Psoas muscle (tissue), 7 donors: ENCODE measurements at regions not wholly inside any gene's neighbourhood (a gene's known extent, or its start where the extent isn't known, plus 50 kb on each side); places are given as distances from the start of the nearest gene placed in this dataset.

Experiments
- ATAC-seq, 4 donors: fragments of 200-7000 bp; cut with Tn5 transposase; one replicate each; pipeline ENCODE4 v1.9.1; 2020; ENCODE audit warnings: moderate library complexity in 3 of 4, mild to moderate bottlenecking in 2 of 4
- DNase-seq, 2 donors: peaks; one replicate each; pipeline ENCODE4 v3.0.0-alpha.2; 2020
- H3K27ac ChIP-seq: fragments of 200-600 bp; one replicate; pipeline ENCODE4 v1.8.0; 2022
- H3K27me3 ChIP-seq, 3 donors: fragments of 200-600 bp in 1 of 3; one replicate each; pipeline versions ENCODE4 v1.6.1 to v1.8.0; 2013 to 2022; ENCODE audit warnings: low read length in 2 of 3, mild to moderate bottlenecking in 2 of 3, moderate library complexity in 1 of 3; ENCODE audit not compliant: insufficient read depth in 3 of 3
- H3K36me3 ChIP-seq, 2 donors: fragments of 200-600 bp in 1 of 2; one replicate each; pipeline versions ENCODE4 v1.6.1 to v1.8.0; 2013 to 2022; ENCODE audit warnings: low read depth in 1 of 2, mild to moderate bottlenecking in 1 of 2, moderate library complexity in 1 of 2; ENCODE audit not compliant: insufficient read depth in 1 of 2
- H3K4me1 ChIP-seq: fragments of 200-600 bp; one replicate; pipeline ENCODE4 v1.8.0; 2022
- H3K4me3 ChIP-seq: fragments of 200-600 bp; one replicate; pipeline ENCODE4 v1.8.0; 2022; ENCODE audit warnings: mild to moderate bottlenecking
- H3K9me3 ChIP-seq: fragments of 200-600 bp; one replicate; pipeline ENCODE4 v1.8.0; 2022
- CTCF ChIP-seq: fragments of 200-600 bp; IDR thresholded peaks from one replicate; pipeline ENCODE4 v1.8.0; 2022; ENCODE audit warnings: antibody characterized with exemption
- WGBS, 3 donors: extraction: QIAGEN DNeasy Blood & Tissue Kit; methylation state at CpG; one replicate each; pipeline versions ENCODE4 v1.1.6 to v1.1.7; 2013; 5-methylcytosine and 5-hydroxymethylcytosine counted together
- intact Hi-C, 2 donors: fragments of 100-400 bp; cut with DNase I; formaldehyde crosslinking; loops; one replicate each; pipeline versions ENCODE4 v1.11.0 to v1.14.2; 2022
- donor health status: healthy with polysubstance abuse.
- donor health status: DM: no; HTN: no; CAD: no; lungs with moderate emphysema.
- donor health status: Bipolar disorder and iron deficiency.
- donor health status: healthy.
- donor health status: DM: yes; HTN: yes; CAD: no.
- donor health status: DM: no; HTN: no; CAD: no.
- donor health status: DM: yes; HTN: yes; CAD: no.

GRCh38 chr6:115053169-115053860 is 710.5 kb upstream of the HS3ST5 start:
- no peaks in the 10 kb centered on the region for H3K4me1 ChIP-seq
- no peak overlapping the region for H3K4me3 ChIP-seq
- TF ChIP-seq CTCF, result no peak
- no peak overlapping the region for H3K27ac ChIP-seq
- 88 to 91% (median 90%) methylated on average over 3 of the region's 3 CpGs for WGBS, 3 donors
- intact Hi-C loops, result no loop called here
- H3K36me3 ChIP-seq, result no peaks in the 10 kb centered on the region
- DNase-seq (no peak), ATAC-seq (no peak)
- H3K27me3 ChIP-seq, result no peaks in the 10 kb centered on the region
- H3K9me3 ChIP-seq, result no peaks in the 10 kb centered on the region

- TF ChIP-seq CTCF, result no peak
- intact Hi-C loops, result no loop called here
- Histone ChIP-seq H3K36me3 (no peaks in the 10 kb centered on the region), H3K9me3 (no peaks in the 10 kb centered on the region), H3K27me3 (no peaks in the 10 kb centered on the region), H3K4me1 (no peaks in the 10 kb centered on the region), H3K4me3 (no peak overlapping the region), H3K27ac (no peak overlapping the region)
- 59 to 66% (median 63%) methylated on average over 2 of the region's 2 CpGs for WGBS, 3 donors
- DNase-seq, result no peak
- no peak for ATAC-seq
Measured at GRCh38 chr6:115016593-115016992, 673.8 kb upstream of the HS3ST5 start.

DNA sequence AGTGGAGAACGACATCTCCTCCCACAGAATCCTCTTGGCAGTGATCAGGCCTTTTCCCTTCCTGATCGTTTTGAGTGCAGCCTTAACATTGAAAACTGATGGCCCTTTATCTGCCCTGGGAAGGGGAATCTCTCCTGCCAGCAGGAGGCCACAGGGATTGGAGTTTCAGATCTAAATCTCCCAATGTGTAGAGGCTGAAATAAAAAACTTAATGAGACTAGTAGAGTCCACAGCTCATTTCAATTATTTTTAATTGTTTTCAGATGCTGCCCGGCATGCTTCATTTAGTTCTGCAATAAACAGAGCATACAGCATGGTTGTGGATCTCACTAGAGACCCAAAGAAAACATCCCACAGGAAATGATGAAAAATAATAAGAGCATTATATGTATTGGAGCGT is 662.2 kb upstream of the HS3ST5 start:
- intact Hi-C loops, result no loop called here
- no peaks in the 10 kb centered on the region for H3K36me3 ChIP-seq
- no peaks in the 10 kb centered on the region for H3K9me3 ChIP-seq
- no peaks in the 10 kb centered on the region for H3K4me1 ChIP-seq
- no peak overlapping the region for H3K27ac ChIP-seq
- TF ChIP-seq CTCF, result no peak
- H3K27me3 ChIP-seq, result no peaks in the 10 kb centered on the region
- WGBS, 3 donors, result 26 to 32% (median 29%) methylated on average over 4 of the region's 4 CpGs
- H3K4me3 ChIP-seq, result no peak overlapping the region
- no peak for ATAC-seq
- DNase-seq, result no peak

- 58 to 65% (median 65%) methylated on average over 1 of the region's 1 CpG for WGBS, 3 donors
- ATAC-seq, result no peak
- no peak for TF ChIP-seq CTCF
- H3K9me3 ChIP-seq, result no peaks in the 10 kb centered on the region
- H3K4me3 ChIP-seq, result no peak overlapping the region
- H3K27me3 ChIP-seq, result no peaks in the 10 kb centered on the region
- intact Hi-C loops, result no loop called here
- H3K4me1 ChIP-seq, result no peaks in the 10 kb centered on the region
- no peaks in the 10 kb centered on the region for H3K36me3 ChIP-seq
- no peak for DNase-seq
- H3K27ac ChIP-seq, result no peak overlapping the region
Measured at GRCh38 chr6:115004204-115004603, 661.4 kb upstream of the HS3ST5 start.

DNA sequence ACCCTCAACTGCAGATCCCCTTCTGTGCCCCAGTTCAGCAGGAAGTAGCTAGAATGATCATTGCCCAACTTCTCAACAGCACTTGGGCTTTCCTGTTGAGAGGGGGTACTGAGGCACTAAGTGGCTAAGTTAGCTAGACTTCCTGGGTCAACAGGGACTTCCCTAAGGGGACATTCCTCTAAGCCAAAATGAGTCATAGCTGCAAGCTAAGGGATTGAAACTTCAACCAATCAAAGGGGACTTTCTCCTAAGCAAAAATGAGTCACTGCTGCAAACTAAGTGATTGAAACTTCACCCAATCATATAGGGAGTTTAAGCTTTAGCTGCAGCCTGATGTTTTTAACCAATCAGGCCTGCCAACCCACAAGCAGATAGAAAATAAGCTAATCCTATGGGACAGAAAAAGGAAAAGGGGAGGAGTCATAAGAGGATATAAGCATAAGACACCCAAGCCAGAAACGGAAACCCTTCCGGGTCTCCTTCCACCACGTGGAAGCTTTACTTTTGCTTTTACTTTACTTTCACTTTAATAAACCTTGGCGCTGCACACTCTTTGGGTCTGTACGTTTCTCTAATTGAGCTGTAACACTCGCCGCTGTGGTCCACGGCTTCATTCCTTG is 659.0 kb upstream of the HS3ST5 start:
- H3K36me3 ChIP-seq, result no peaks in the 10 kb centered on the region
- no peak for DNase-seq
- no peaks in the 10 kb centered on the region for H3K9me3 ChIP-seq
- no peaks in the 10 kb centered on the region for H3K27me3 ChIP-seq
- 78 to 82% (median 82%) methylated on average over 8 of the region's 8 CpGs for WGBS, 3 donors
- no peak for TF ChIP-seq CTCF
- ATAC-seq, result no peak
- no peaks in the 10 kb centered on the region for H3K4me1 ChIP-seq
- H3K4me3 ChIP-seq, result no peak overlapping the region
- no peak overlapping the region for H3K27ac ChIP-seq
- intact Hi-C loops, result no loop called here
